GM12873 (cell line): ENCODE measurements at regions not wholly inside any gene's neighbourhood (a gene's known extent, or its start where the extent isn't known, plus 50 kb on each side); places are given as distances from the start of the nearest gene placed in this dataset.

Experiments
- TF ChIP-seq, protein P1 (sequence below): IDR thresholded peaks from 2 replicates; pipeline ENCODE4 v1.5.1; 2012; ENCODE audit warnings: low read depth, mild to moderate bottlenecking, moderate library complexity, low read length, control low read depth; ENCODE audit not compliant: insufficient read depth; ENCODE audit errors: missing control alignments

- TF ChIP-seq, protein P1, sequence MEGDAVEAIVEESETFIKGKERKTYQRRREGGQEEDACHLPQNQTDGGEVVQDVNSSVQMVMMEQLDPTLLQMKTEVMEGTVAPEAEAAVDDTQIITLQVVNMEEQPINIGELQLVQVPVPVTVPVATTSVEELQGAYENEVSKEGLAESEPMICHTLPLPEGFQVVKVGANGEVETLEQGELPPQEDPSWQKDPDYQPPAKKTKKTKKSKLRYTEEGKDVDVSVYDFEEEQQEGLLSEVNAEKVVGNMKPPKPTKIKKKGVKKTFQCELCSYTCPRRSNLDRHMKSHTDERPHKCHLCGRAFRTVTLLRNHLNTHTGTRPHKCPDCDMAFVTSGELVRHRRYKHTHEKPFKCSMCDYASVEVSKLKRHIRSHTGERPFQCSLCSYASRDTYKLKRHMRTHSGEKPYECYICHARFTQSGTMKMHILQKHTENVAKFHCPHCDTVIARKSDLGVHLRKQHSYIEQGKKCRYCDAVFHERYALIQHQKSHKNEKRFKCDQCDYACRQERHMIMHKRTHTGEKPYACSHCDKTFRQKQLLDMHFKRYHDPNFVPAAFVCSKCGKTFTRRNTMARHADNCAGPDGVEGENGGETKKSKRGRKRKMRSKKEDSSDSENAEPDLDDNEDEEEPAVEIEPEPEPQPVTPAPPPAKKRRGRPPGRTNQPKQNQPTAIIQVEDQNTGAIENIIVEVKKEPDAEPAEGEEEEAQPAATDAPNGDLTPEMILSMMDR = no peak
Measured at GRCh38 chr18:27541293-27541692, 356.2 kb upstream of the CHST9 start.

DNA sequence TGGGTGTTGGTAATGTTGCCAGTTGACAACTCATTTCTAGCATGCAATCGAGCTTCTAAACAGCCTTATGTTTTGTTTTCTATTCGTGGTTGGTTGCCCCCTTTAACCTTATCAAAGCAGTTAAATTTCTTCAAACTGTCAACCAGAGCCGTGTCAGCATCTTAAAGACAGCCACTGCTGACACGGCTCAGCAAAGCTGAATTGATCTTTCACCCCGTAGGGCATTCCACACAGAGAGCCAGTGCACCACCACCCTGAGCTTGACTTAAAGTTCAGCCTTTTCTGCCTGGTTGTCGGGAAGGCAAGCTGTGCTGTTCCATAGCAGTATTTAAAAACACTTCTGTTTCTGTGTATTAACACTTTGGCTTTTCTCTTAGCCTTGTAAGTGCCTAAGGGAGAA, 355.0 kb upstream of the CHST9 start:
- TF ChIP-seq, protein P1 = no peak

- TF ChIP-seq, protein P1 = no peak
Measured at GRCh38 chr18:27528925-27529521, 343.9 kb upstream of the CHST9 start.

DNA sequence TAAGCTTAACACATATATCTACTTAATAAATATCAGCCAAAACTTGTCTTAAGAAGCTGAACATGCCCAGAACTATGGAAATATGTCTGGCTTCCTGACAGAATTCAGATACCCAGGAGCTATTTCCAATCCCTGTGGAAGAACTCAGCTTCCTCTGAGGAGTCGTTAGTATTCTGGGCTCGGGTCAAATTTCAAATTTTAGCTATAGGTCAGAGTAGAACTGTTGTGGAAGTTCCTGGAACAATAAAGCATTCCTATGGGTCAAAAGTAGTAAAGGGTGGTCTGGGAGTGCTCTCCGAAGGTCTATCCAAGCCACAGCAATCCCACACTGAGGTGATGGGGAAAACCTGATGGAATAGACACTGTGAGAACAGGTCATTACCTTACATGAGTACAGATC, 342.7 kb upstream of the CHST9 start:
- TF ChIP-seq, protein P1 = no peak

DNA sequence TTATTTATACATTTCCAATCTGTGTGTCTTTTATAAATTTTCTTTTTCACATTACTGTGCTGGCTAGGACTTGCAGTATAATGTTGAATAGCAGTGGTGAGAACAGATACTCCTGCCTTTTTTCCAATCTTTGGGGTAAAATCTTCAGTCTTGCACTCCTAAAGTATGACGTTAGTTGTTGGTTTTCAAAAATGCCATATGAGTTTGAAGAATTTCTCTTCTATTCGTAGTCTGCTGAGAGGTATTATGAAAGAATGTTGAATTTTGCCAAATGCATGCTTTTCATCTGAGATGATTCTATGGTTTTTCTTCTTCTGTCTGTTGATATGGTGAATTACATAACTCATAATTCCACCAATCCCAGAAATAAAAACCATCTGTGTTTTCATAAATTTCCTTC, 335.3 kb upstream of the CHST9 start:
- TF ChIP-seq, protein P1 = no peak

DNA sequence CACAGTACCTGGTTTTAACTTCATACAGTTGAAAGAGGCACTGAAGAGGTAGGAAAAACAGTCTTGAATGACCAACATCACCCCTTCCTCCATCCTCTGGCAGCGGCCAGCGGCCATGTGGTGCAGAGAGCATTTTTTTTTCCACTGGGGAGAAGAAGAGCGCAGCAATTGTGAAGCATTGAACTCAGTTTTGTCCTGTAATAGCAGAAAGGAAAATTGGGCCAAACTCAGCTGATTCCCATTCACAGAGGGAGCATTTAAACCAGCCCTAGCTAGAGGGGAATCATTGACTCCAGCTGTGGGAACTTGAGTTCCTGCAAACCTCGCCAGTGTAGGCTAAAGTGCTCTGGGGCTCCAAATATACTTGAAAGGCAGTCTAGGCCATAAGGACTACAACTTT, 316.6 kb upstream of the CHST9 start:
- TF ChIP-seq, protein P1 = no peak

GRCh38 chr18:27500531-27500930, 315.4 kb upstream of the CHST9 start:
- TF ChIP-seq, protein P1 = no peak
